Epithelial cell of proximal tubule (primary cell): ENCODE measurements at regions not wholly inside any gene's neighbourhood (a gene's known extent, or its start where the extent isn't known, plus 50 kb on each side); places are given as distances from the start of the nearest gene placed in this dataset.
"Not testable (repeated sequence)": the region's sequence is repeated elsewhere in the genome, so short reads cannot be mapped to it uniquely, and the experiment has no call there.

Source experiments
- DNase-seq: peaks from one replicate; pipeline ENCODE4 v3.0.0-alpha.2; 2011; ENCODE audit warnings: low read depth
- H3K4me3 ChIP-seq: 2 replicates; pipeline ENCODE4 v1.5.1; 2011; ENCODE audit warnings: low read depth, mild to moderate bottlenecking, low read length
- TF ChIP-seq, protein P1 (sequence below): conservative IDR thresholded peaks from 2 replicates; pipeline ENCODE4 v1.5.1; 2012; ENCODE audit warnings: low read depth, mild to moderate bottlenecking, low read length

DNA sequence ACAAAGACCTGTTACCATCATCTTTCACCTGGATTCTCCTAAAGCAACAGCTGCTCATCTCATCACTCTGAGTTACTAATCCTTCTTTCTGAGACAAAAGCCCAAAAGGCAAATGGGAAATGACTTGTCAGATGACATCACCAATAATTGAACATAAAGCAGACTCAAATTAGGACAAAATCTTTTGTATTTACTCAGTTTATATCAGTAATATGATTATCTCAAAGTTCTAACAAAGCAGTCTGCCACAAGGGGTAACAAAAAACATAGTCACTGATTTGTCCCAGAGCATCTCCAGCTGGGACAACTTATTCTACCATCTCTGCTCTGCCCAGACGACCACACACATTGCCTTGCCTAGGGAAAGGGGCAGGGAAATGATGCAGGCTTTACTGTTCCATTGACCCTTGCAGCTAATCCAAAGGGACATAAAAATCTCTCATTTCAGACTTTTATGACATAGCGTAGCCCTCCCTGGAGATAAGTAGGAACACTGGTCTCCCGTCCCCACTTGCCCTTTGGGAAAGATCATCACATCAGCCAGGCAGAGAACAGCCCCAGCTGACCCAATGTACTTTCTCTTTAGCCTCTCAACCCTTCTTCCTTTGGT, 249.5 kb upstream of the PTGER4 start:
- TF ChIP-seq, protein P1, sequence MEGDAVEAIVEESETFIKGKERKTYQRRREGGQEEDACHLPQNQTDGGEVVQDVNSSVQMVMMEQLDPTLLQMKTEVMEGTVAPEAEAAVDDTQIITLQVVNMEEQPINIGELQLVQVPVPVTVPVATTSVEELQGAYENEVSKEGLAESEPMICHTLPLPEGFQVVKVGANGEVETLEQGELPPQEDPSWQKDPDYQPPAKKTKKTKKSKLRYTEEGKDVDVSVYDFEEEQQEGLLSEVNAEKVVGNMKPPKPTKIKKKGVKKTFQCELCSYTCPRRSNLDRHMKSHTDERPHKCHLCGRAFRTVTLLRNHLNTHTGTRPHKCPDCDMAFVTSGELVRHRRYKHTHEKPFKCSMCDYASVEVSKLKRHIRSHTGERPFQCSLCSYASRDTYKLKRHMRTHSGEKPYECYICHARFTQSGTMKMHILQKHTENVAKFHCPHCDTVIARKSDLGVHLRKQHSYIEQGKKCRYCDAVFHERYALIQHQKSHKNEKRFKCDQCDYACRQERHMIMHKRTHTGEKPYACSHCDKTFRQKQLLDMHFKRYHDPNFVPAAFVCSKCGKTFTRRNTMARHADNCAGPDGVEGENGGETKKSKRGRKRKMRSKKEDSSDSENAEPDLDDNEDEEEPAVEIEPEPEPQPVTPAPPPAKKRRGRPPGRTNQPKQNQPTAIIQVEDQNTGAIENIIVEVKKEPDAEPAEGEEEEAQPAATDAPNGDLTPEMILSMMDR, result no peak

DNA sequence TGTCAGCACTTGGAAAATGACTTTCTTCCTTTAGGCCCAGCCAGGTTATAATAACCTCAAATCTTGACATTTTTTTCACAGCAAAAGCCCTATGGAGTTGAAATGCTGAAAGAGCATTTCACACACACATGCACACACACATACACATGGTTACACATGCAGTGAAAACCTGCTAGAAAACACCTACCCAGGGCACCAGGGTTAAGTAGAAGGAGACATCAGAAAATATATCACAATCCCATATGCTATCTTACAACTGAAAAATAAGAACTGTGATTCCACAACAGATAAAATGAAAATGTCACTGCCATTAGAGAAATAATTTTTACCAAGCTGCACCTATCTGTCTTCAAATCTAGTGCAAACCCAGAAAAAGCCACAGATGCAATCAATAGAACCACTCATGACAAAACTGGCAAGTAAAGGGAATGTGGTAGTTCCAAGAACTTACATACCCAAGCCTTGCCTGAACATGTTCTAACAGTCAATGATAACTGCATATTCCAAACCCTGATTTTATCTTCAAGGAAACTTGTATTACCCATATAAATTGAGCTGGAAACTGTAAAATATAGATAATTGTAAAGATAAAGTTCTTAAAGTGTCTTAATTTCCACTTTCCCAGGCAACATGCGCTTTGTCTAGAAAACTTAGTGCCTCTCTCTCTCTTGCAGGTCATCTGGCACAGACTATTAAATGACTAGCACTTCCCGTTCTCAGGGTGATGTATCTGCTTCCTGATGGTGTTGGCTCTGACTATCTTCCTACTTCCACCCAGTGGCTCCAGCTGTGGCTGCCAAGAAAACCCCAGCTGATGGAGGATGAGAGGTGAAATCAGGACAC, 250.2 kb upstream of the PTGER4 start:
- DNase-seq, result no peak
- H3K4me3 ChIP-seq, result no peak overlapping the region
- TF ChIP-seq, protein P1, result no peak

More for the DNA sequence above, 249.5 kb upstream of the PTGER4 start:
- DNase-seq, result no peak
- H3K4me3 ChIP-seq, result no peak overlapping the region

- TF ChIP-seq, protein P1, result no peak
- no peak for DNase-seq
- H3K4me3 ChIP-seq, result no peak overlapping the region
Observed at GRCh38 chr5:40428815-40429214, 250.9 kb upstream of the PTGER4 start.

DNA sequence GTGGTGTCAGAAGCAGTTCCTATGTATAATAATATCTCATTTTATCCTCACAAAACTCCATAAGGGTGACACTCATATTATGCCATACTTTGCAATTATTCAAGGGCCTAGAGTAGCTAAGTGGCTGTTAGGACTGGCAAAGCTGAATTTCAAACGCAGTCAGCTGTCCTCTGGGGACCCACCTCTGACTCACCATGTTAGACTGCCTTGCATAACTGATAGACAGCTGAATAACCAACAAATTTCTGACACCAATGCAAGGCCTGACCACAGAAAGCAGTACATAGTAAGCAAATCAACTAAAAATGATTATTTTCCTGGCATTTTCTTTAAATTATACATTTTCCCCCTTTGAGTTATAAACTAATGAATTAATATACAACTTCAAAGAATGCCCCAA, 251.6 kb upstream of the PTGER4 start:
- H3K4me3 ChIP-seq, result no peak overlapping the region
- TF ChIP-seq, protein P1, result no peak
- DNase-seq, result no peak

GRCh38 chr5:40417046-40417810, 262.5 kb upstream of the PTGER4 start:
- not testable (repeated sequence) for H3K4me3 ChIP-seq, DNase-seq

- H3K4me3 ChIP-seq, result no peak overlapping the region
- TF ChIP-seq, protein P1, result no peak
- DNase-seq, result no peak
Observed at GRCh38 chr5:40416588-40416987, 263.1 kb upstream of the PTGER4 start.

- TF ChIP-seq, protein P1, result no peak
- DNase-seq, result no peak
- no peak overlapping the region for H3K4me3 ChIP-seq
Observed at GRCh38 chr5:40416098-40416497, 263.6 kb upstream of the PTGER4 start.
